Myocyte (in vitro differentiated cells): ENCODE measurements at regions not wholly inside any gene's neighbourhood (a gene's known extent, or its start where the extent isn't known, plus 50 kb on each side); places are given as distances from the start of the nearest gene placed in this dataset.
A peak's percentile ranks its signal among the peaks of the same experiment; 100 is the strongest.
"Not testable (repeated sequence)": the region's sequence is repeated elsewhere in the genome, so short reads cannot be mapped to it uniquely, and the experiment has no call there.

Source experiments
- DNase-seq: peaks from one replicate; pipeline ENCODE4 v3.0.0-alpha.2; 2012; ENCODE audit warnings: low read depth

- DNase-seq, result no peak
These were observed 117.2 kb upstream of the MED14 start for GRCh38 chrX:40852586-40852985.

GRCh38 chrX:40853004-40853815 lies 117.9 kb upstream of the MED14 start:
- DNase-seq, result no peak

DNA sequence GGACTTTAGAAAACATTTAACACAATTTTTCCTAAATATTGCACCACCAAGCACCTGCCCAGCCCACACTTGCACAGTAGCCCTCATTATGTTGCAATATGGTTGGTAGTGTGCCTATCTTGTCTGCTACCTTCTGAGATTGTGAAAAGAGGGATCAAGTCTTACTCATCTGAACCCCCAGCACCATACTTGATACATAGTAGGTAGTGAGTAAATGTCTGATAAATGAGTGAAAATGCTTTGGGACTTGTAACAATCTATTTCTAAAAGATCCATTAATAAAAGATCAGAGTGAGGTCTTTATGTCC lies 118.4 kb upstream of the MED14 start:
- DNase-seq, result no peak

DNA sequence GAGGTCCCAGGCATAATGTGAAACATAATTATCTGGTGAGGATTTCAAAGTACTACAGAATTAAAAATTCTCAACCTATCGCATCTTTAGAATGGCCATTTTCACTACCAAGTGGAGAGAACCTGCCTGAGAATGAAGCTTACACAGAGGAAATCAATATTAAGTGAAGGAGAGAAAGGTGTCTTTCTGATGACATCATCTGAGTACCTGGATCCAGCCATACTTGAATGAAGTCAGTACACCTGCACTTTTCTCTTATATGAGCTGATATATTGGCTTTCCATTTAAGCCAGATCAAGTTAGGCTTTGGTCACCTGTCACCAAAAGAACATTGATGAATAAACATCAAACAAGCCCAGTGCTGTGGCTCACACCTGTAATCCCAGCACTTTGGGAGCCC lies 118.9 kb upstream of the MED14 start:
- no peak for DNase-seq

DNA sequence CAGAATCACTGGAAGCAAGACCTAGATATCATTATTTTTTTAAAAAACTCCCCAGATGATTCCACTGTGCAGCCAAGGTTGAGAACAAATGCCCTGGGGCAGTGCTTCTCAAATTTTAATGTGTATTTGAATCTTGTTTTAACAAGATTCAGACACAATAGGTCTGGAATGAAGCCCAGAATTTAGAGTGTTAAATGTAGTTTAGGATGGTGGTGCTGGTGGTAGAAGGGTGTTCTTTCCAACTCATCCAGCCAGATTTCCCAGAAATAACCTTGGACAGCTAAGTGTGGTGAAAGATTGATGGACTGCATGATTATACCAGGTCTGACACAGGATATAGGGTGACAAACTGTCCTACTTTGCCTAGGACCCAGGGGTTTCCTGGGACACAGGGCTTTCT lies 120.1 kb upstream of the MED14 start:
- DNase-seq, result peak; percentile 13

- no peak for DNase-seq
These were observed 120.7 kb upstream of the MED14 start for GRCh38 chrX:40855932-40856515.

DNA sequence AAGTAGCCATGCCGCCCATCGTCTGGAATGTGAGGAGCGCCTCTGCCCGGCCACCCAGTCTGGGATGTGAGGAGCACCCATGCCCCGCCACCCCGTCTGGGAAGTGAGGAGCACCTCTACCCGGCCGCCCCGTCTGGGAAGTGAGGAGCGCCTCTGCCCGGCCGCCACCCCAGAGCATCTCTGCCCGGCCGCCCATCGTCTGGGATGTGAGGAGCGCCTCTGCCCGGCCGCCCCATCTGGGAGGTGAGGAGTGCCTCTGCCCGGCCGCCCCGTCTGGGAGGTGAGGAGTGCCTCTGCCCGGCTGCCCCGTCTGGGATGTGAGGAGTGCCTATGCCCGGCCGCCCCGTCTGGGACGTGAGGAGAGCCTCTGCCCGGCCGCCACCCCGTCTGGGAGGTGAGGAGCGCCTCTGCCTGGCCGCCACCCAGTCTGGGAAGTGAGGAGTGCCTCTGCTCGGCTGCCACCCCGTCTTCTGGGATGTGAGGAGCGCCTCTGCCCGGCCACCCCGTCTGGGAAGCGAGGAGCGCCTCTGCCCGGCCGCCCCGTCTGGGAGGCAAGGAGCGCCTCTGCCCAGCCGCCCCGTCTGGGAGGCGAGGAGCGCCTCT lies 126.7 kb upstream of the MED14 start:
- not testable (repeated sequence) for DNase-seq

DNA sequence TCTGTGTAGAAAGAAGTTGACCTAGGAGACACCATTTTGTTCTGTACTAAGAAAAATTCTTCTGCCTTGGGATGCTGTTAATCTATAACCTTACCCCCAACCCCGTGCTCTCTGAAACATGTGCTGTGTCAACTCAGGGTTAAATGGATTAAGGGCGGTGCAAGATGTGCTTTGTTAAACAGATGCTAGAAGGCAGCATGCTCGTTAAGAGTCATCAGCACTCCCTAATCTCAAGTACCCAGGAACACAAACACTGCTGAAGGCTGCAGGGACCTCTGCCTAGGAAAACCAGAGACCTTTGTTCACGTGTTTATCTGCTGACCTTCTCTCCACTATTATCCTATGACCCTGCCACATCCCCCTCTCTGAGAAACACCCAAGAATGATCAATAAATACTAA lies 127.9 kb upstream of the MED14 start:
- DNase-seq, result not testable (repeated sequence)

DNA sequence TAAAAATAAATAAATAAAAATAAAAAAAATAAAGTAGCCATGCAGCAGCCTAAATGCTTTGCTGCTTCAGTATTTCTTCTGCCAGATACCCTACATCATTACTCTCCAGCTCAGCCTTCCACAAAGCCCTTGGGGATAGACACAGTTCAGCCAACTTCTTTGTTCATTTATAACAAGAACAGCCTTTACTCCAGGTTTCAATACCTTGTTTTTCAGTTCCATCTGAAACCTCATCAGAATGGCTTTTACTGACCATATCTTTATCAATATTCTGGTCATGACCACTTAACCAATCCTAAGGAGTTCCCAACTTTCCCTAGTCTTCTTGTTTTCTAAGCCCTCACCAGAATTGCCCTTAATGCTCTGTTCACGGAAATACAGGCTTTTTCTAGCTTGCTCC lies 128.3 kb upstream of the MED14 start:
- DNase-seq, result no peak

- peak; percentile 60 for DNase-seq
These were observed 129.6 kb upstream of the MED14 start for GRCh38 chrX:40864972-40865371.

DNA sequence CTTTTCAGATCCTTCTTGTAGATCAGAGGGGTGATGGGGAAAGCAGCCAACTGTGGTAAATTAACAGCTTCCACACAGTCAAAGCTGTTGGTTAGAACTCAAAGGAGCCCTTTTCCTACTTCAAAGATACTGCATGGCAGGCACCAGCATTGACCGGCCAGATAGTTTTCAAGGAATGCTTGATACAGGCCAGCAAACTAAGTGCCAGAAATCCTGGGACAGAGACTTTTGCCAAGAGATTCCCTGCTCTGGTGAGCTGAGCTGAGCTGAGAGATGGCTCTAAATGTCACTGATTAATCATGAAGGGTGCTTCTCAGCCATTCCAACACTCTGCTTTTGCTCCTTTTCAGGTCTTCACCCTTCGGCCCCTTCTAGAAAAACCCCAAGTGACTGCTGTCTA lies 131.6 kb upstream of the MED14 start:
- DNase-seq, result peak; percentile 15

- no peak for DNase-seq
These were observed 132.0 kb upstream of the MED14 start for GRCh38 chrX:40867352-40867751.

- no peak for DNase-seq
These were observed 133.5 kb upstream of the MED14 start for GRCh38 chrX:40868868-40869267.

- DNase-seq, result not testable (repeated sequence)
These were observed 135.6 kb upstream of the MED14 start for GRCh38 chrX:40870982-40871381.

GRCh38 chrX:40871385-40872082 lies 136.2 kb upstream of the MED14 start:
- DNase-seq, result no peak

- DNase-seq, result no peak
These were observed 137.0 kb upstream of the MED14 start for GRCh38 chrX:40872351-40872750.

- DNase-seq, result no peak
These were observed 140.1 kb upstream of the MED14 start for GRCh38 chrX:40875476-40875875.

- no peak for DNase-seq
These were observed 142.5 kb upstream of the MED14 start for GRCh38 chrX:40877887-40878286.

DNA sequence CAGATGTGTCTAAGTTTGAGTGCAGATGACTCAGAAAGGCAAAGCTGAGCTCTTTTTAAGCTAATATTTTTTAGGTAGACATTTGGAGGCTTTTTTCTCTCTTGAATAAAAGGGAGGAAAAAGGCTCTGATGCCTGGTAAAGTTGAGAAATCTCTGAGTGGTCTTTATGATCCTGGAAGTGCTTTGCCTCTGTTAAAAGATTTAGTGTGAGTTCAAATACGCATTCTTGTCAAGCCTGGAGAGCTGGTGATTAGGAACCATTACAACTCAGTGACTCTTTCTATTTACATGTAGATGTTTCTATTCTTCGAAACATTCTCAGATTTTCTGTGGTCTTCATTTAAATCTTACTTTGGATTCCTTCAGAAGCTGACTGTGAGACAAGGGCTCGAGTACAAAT lies 143.4 kb upstream of the MED14 start:
- DNase-seq, result no peak

DNA sequence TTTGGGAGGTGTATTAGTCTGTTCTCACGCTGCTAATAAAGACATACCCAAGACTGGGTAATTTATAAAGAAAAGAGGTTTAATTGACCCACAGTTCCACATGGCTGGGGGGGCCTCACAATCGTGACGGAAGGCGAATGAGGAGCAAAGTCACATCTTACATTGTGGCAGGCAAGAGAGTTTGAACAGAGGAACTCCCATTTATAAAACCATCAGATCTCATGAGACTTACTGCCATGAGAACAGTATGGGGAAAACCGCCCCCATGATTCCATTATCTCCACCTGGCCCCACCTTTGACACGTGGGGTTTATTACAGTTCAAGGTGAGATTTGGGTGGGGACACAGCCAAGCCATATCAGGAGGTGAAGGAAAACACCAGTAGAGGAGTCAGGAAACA lies 143.8 kb upstream of the MED14 start:
- not testable (repeated sequence) for DNase-seq

- no peak for DNase-seq
These were observed 145.4 kb upstream of the MED14 start for GRCh38 chrX:40880712-40881111.

GRCh38 chrX:40883021-40883619 lies 147.8 kb upstream of the MED14 start:
- no peak for DNase-seq
